GM18867 (cell line): ENCODE measurements at regions not wholly inside any gene's neighbourhood (a gene's known extent, or its start where the extent isn't known, plus 50 kb on each side); places are given as distances from the start of the nearest gene placed in this dataset.
"Not testable (repeated sequence)": the region's sequence is repeated elsewhere in the genome, so short reads cannot be mapped to it uniquely, and the experiment has no call there.

Source experiments
- ATAC-seq: cut with Tn5 transposase; IDR thresholded peaks from one replicate; pipeline ENCODE4 v1.9.1; 2021; ENCODE audit warnings: mild to moderate bottlenecking, moderate library complexity; ENCODE audit not compliant: unreplicated experiment

- ATAC-seq: no peak
Observed at GRCh38 chr2:13942111-13942510, 690.4 kb upstream of the LRATD1 start.

- ATAC-seq: no peak
Observed at GRCh38 chr2:13950761-13951160, 681.8 kb upstream of the LRATD1 start.

GRCh38 chr2:13968811-13969210 is 663.7 kb upstream of the LRATD1 start:
- ATAC-seq: no peak

- no peak for ATAC-seq
Observed at GRCh38 chr2:13986119-13986720, 646.3 kb upstream of the LRATD1 start.

- ATAC-seq: no peak
Observed at GRCh38 chr2:13996527-13996926, 636.0 kb upstream of the LRATD1 start.

- ATAC-seq: no peak
Observed at GRCh38 chr2:14011190-14011589, 621.3 kb upstream of the LRATD1 start.

GRCh38 chr2:14015113-14015630 is 617.3 kb upstream of the LRATD1 start:
- ATAC-seq: no peak

- ATAC-seq: no peak
Observed at GRCh38 chr2:14016289-14016955, 616.1 kb upstream of the LRATD1 start.

GRCh38 chr2:14018620-14019019 is 613.9 kb upstream of the LRATD1 start:
- ATAC-seq: no peak

- no peak for ATAC-seq
Observed at GRCh38 chr2:14023558-14023957, 609.0 kb upstream of the LRATD1 start.

GRCh38 chr2:14039134-14039533 is 593.4 kb upstream of the LRATD1 start:
- no peak for ATAC-seq

GRCh38 chr2:14047491-14047890 is 585.0 kb upstream of the LRATD1 start:
- no peak for ATAC-seq

GRCh38 chr2:14051401-14051800 is 581.1 kb upstream of the LRATD1 start:
- no peak for ATAC-seq

GRCh38 chr2:14053105-14053504 is 579.4 kb upstream of the LRATD1 start:
- no peak for ATAC-seq

GRCh38 chr2:14064346-14064745 is 568.2 kb upstream of the LRATD1 start:
- ATAC-seq: no peak

GRCh38 chr2:14072338-14072737 is 560.2 kb upstream of the LRATD1 start:
- no peak for ATAC-seq

GRCh38 chr2:14074691-14075090 is 557.8 kb upstream of the LRATD1 start:
- no peak for ATAC-seq

- ATAC-seq: no peak
Observed at GRCh38 chr2:14079576-14079975, 552.9 kb upstream of the LRATD1 start.

GRCh38 chr2:14081521-14081920 is 551.0 kb upstream of the LRATD1 start:
- ATAC-seq: no peak

GRCh38 chr2:14082640-14083039 is 549.9 kb upstream of the LRATD1 start:
- no peak for ATAC-seq

GRCh38 chr2:14094592-14094991 is 537.9 kb upstream of the LRATD1 start:
- no peak for ATAC-seq

GRCh38 chr2:14099101-14099500 is 533.4 kb upstream of the LRATD1 start:
- not testable (repeated sequence) for ATAC-seq

GRCh38 chr2:14114275-14114674 is 518.2 kb upstream of the LRATD1 start:
- no peak for ATAC-seq
